AG10803 (cell line): ENCODE measurements at regions not wholly inside any gene's neighbourhood (a gene's known extent, or its start where the extent isn't known, plus 50 kb on each side); places are given as distances from the start of the nearest gene placed in this dataset.

Experiments
- DNase-seq: peaks from one replicate; pipeline ENCODE4 v3.0.0; 2010; ENCODE audit warnings: low read depth
- H3K4me3 ChIP-seq: 2 replicates; pipeline ENCODE4 v1.5.1; 2011; ENCODE audit warnings: mild to moderate bottlenecking, low read length, control low read depth
- CTCF ChIP-seq: conservative IDR thresholded peaks from 2 replicates; pipeline ENCODE4 v1.5.1; 2011; ENCODE audit warnings: mild to moderate bottlenecking, low read length, control low read depth, inconsistent platforms

DNA sequence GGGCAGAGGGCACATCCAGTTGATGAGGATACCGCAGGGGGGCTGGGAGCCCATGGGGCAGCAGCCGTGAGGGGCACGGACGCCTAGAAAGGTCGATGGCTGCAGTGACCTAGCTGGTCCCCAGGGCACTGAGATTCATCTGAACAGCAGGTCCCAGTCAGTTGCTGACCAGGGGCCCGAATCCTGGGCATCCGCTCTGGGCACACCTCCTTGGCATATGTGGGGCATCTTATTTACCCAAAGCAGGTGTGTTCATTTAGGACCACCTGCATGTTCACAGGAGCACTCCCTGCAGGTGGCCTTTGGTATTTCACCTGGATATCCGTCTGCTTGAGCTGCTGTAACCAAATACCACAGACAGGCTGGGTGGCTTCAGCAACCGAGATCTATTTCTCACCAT lies 72.0 kb upstream of the ODC1 start:
- no peak overlapping the region for H3K4me3 ChIP-seq
- no peak for TF ChIP-seq CTCF
- DNase-seq, result no peak

DNA sequence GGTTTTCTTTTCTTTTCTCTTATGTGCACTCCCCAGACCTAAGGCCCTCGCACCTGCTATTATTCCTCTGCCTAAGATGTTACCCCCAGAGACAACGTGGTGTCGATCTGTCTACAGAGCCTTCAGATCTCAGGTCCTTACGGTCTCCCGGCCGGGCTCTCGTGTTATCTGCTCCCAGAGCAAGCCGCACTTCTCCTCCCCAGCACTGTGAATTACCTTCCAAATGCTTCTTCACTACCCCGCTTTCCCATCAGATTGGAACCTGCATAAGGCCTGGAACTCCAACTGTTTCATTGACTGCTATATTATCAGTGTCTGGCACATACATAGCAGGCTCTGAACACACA lies 71.2 kb upstream of the ODC1 start:
- TF ChIP-seq CTCF, result no peak
- H3K4me3 ChIP-seq, result no peak overlapping the region

DNA sequence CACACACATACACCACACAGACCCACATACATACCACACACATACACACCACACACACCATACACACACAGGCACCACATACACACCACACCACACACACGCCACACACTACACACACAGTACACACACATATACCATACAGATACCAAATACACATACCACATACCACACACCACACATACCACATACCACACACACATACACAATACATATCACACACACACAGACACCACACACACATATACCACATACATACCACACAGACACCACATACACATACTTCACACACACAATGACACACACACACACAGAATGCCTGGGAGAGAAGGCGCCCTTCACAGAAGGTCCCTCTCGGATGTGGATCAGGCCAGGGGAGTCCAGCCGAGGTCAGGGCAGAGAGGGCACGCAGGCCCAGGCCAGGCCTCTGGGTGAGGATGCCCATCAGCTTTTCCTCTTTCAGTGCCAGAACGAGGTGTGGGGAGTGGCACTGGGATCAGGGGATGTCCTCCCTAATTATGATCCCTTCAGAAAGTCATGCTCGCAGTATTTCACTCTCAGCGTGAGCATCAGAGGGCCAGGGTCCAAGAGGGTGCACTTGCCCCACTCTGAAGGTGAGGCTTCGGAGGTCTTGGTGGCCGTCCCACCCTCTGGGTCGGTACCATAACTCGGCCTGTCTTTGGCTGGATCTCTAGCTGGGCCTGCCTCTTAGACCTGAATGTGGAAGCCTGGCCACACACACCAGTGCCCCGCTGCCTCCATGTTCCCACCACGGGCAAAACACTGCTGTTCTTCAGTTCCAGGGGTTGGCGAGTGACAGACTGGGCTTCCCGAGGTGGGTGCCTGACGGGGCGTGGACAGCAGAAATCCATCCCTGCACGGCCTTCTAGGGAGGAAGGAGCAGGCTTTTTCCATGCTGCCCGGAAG lies 70.6 kb upstream of the ODC1 start:
- H3K4me3 ChIP-seq, result no peak overlapping the region
- TF ChIP-seq CTCF, result no peak
- DNase-seq, result no peak

More for the DNA sequence above, 71.2 kb upstream of the ODC1 start:
- no peak for DNase-seq

DNA sequence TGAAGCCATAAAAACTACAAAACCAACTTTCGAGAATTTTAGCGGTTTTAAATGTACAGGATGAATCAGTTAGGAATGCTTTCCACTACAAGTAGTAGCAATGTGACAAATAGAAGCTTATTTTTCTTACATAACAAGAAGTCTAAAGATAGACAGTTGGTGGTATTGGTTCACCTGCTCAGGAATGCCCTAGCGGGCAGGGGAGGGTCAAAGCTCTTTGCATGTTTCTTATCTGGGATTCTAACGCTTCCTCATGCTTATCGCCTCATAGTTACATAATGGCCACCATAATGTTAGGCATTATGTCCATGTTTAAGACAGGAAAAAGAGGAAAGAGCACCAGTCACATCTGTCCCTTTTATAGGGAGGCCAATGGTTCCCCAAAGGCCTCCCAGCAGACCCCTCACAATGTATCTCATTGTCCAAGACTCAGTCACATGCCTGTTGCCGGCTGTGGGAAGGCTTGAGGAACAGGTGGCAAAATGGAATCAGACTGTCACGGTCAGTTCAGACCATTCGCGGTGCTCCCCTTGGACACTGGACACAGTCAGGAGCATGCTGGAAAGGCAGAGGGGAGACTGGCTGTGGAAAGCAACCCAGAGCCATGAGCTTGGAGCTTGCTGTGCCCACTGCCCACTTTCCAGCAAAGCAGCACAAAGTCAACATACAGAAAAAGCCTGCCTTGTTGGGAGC lies 69.4 kb upstream of the ODC1 start:
- no peak for TF ChIP-seq CTCF
- DNase-seq, result no peak
- H3K4me3 ChIP-seq, result no peak overlapping the region

- no peak overlapping the region for H3K4me3 ChIP-seq
- no peak for DNase-seq
- no peak for TF ChIP-seq CTCF
Observed at GRCh38 chr2:10515887-10516286, 67.8 kb upstream of the ODC1 start.

DNA sequence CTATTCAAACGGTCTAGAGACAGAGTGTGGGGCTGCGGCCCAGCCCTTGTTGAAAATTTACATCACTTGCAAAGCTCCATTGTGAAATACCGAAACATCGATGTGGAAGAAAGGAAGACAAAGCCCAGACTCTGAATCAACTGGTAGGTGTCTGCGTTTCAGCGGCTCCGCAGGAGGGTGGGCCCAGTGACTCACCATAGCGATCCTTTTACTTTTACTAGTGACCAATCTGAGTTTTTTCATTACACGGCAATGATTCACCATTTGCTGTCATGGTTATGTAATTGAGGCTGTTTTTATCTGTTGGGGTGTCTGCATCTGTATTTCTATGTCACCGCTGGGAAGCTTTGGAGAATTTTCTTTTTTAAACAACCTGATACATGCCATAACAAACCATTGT lies 66.6 kb upstream of the ODC1 start:
- TF ChIP-seq CTCF, result no peak
- peak; percentile 79 for DNase-seq
- H3K4me3 ChIP-seq, result no peak overlapping the region

- TF ChIP-seq CTCF, result no peak
- no peak overlapping the region for H3K4me3 ChIP-seq
- no peak for DNase-seq
Observed at GRCh38 chr2:10514273-10514672, 66.1 kb upstream of the ODC1 start.
